GM21576 (cell line): ENCODE measurements at regions not wholly inside any gene's neighbourhood (a gene's known extent, or its start where the extent isn't known, plus 50 kb on each side); places are given as distances from the start of the nearest gene placed in this dataset.

Source experiments
- ATAC-seq: cut with Tn5 transposase; IDR thresholded peaks from one replicate; pipeline ENCODE4 v1.9.1; 2021; ENCODE audit warnings: mild to moderate bottlenecking, moderate library complexity; ENCODE audit not compliant: unreplicated experiment

DNA sequence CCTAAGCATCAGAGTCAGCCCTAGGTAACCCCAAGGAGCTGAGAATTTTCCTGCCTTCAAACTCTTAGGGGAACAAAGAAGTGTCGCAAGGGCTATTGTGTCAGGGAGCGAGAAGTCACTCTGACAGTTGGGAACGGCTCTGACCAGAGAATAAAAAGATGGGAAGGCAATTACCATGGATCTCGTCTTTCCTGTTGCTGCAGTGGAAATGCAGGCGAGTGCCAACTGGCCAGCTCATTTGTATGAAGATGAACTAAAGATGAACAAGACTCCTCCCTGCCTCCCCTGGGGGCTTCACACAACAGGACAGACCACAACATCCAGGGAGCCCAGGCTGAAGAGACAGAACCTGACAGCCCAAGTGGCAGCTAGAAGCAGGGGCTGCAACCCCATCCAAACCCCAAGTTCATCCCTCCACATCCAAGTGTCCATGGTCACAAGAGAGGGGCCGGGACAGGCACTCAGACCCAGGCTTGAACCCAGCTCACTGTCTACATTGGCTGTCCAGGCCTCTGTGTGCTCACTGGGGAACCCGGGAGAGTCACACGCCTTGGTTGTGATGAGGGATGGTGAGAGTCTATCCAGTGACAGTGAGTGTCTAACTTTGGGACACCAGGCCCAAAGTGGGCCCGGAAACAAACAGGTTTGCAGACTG, 322.4 kb downstream of the BCL11B start:
- no peak for ATAC-seq

DNA sequence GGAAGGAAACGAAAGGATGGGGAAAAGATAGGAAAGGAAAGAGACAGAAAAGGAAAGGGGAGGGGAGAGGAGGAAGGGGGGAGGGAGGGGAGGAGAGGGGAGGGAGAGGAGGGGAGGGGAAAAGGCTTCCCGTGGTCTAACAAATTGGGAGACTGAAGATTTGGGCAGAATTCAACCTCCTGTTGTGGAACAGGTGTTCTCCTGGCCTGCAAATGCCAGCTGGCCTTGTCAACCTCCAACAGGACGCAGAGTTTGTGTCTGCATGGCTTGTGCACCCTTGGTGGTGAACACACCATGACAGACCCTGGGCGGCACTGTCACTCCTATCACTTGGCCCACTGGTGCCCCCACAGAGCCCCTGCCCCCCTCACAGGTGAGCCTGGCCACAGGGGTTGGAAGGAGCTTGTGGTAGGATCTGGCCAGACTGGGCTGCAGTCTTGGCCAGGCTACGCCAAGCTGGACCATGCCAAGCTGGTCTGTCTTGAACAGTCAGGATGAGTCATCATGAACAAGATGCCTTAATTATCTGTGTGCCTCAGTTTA, 321.6 kb downstream of the BCL11B start:
- no peak for ATAC-seq

DNA sequence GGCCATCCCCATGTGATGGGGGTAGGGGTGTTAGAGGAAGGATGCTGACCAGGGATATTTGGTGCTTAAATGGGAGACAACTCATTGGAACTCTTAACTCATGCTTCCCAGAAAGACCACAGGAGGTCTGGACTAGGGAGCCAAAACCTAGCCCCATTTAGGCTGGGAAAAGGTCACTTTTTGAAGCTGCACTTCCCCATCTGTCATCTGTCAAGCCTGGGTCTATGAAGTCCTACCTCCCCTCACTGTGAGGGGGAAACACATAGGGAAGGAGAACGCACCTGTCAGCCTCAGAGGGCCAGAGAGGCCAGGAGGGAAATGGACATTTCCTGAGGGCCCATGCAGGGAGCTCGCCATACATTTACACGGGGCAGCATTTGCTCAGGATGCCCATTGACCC, 321.0 kb downstream of the BCL11B start:
- ATAC-seq = no peak

DNA sequence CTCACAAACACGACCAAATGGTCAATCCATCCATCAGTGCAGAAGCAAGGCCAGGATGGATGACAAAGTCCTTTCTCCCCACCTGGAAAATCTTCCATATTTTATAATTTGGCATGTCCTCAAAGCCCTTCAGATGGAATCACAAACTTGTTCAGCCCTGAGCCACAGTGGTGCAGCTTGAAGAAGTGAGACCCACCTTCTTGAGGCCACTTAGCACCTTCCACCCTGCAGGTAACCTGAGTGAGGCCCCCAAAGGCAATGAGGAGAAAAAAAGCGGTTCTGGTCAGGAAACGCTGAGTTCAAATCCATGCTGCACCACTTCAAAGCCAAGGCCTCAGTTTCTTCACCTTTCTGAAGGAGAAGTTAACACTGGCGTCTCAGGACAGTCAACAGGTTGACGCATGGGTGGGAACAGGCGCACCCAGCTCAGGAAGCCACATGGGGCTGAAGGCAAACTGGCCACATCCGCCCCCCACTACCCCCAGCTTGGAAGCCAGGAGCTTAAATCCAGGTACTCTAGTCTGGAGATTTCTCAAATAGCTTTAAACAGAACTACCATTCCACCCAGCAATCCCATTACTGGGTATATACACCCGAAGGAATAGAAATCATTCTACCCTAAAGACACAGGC, 320.4 kb downstream of the BCL11B start:
- ATAC-seq = no peak

GRCh38 chr14:98952593-98953350, 319.2 kb downstream of the BCL11B start:
- no peak for ATAC-seq

- ATAC-seq = no peak
Measured at GRCh38 chr14:98953551-98954348, 318.2 kb downstream of the BCL11B start.

DNA sequence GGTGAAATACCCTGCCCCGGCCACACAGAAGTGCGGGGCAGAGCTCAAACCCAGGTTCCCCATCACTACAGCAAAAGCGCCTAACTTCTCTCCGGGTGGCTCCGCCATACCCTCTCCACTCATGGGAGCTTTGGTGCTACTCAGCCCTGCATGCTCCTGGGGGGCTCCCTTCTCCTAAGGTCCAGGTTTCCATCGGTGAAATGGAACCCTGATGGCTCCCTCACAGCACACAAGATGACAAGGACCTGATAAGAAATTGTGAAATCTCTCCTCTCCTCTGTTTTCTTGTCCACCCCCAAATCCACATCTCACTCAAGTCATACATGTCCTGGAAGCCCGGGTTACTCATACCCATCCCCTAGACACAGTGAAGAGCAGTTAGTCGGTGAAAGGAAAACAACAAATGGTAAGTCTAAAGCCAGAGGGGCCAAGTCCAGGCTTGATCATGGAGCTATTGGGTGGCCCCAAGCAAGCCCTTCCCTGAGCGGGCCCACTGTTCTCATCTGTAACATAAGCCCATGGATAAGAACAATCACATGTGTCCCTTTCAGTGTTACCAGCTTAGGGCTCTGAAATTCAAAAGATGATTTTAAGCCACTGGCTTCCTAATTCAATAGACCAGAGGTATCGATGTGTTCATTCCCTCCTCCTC, 317.5 kb downstream of the BCL11B start:
- ATAC-seq = no peak

DNA sequence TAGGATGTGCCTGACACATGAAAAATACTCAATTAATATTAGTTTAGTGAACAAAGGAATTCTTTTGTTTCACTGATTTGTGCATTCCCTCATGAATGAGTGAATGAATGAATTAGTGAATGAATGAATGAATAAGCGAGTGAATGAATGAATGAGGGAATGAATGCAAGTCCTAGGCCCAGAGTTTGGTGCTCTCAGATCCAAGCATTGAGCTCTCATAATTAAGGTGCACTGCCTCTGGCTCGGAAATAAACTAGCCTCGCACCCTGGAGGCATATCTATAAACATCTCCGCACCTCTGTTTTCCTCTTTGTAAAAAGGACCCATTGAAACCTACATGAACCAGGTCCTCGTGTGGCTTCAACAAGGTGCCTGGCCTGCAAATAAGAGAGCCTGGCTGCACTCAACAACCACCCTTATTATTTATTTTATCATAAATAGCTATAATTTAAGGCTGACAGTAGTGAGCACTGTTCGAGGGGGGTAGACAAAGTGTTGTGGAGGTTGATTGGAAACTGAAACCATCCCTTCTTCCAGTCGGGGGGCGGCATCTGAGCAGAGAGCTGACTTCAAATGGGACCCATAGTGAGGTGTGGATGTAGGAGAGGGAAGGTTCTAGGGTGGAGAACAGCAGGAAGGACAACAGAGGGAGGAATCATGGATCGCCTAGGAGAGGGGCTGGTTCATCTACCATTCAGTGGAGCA, 316.8 kb downstream of the BCL11B start:
- ATAC-seq = no peak

GRCh38 chr14:98955741-98956070, 316.3 kb downstream of the BCL11B start:
- no peak for ATAC-seq

DNA sequence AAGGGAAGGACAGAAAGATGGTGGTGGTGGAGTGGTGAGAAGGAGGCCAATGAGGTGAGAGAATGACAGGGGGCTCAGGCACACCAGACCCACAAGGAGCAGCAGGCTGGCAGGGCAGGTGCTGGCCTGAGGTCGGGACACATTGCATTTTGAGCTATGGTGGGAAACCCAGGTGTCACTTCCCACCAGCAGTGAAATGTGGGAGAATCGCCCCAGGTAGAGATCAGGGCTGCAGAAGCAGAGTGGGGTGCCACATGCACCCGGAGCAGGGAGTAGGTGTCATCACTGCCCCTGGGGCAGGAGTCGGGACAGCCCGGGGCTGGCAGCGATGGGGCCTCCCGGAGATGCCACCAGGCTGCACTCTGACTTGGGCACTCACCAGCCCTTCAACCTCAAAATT, 315.8 kb downstream of the BCL11B start:
- ATAC-seq = no peak

- no peak for ATAC-seq
Measured at GRCh38 chr14:98956661-98957060, 315.3 kb downstream of the BCL11B start.

- no peak for ATAC-seq
Measured at GRCh38 chr14:98957211-98958047, 314.6 kb downstream of the BCL11B start.

- no peak for ATAC-seq
Measured at GRCh38 chr14:98958048-98958631, 313.9 kb downstream of the BCL11B start.

GRCh38 chr14:98958632-98959031, 313.4 kb downstream of the BCL11B start:
- ATAC-seq = no peak

- no peak for ATAC-seq
Measured at GRCh38 chr14:98959410-98959809, 312.6 kb downstream of the BCL11B start.

DNA sequence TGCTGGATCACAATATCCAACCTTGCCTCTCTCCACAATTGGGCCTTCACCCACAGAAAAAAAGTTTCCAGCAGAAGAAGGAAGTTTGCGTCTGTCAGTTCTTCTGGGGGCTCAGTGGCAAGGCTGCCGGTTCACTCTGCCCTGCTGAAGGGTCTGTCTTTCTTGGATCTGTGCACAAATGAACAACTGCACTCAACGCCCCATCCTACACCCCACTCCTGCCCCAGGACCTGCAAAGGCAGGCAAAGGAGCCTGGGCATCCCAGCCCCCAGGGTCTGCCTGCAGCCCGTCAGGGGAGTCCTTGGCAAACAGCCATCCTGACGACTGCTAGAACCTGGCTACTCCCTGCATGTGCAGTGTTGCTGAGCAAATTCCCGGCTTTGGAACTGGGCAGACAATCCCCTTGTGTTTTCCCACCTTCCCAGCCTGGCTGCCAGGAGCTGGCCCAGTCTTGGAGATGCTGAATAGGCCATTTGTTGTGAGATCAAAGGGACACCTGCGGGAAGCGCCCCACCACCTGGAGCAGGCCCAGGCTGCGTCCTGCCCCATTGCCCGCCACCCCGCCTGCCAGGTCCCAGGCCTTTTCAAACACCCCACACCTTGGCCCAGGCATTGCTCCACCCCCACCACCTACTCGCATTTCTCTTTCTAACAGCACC, 311.9 kb downstream of the BCL11B start:
- no peak for ATAC-seq

GRCh38 chr14:98960617-98961013, 311.4 kb downstream of the BCL11B start:
- no peak for ATAC-seq

GRCh38 chr14:98961191-98961590, 310.8 kb downstream of the BCL11B start:
- no peak for ATAC-seq
